ENCODE measurements at regions not wholly inside any gene's neighbourhood (a gene's known extent, or its start where the extent isn't known, plus 50 kb on each side); places are given as distances from the start of the nearest gene placed in this dataset.
A peak's percentile ranks its signal among the peaks of the same experiment; 100 is the strongest.

DNA sequence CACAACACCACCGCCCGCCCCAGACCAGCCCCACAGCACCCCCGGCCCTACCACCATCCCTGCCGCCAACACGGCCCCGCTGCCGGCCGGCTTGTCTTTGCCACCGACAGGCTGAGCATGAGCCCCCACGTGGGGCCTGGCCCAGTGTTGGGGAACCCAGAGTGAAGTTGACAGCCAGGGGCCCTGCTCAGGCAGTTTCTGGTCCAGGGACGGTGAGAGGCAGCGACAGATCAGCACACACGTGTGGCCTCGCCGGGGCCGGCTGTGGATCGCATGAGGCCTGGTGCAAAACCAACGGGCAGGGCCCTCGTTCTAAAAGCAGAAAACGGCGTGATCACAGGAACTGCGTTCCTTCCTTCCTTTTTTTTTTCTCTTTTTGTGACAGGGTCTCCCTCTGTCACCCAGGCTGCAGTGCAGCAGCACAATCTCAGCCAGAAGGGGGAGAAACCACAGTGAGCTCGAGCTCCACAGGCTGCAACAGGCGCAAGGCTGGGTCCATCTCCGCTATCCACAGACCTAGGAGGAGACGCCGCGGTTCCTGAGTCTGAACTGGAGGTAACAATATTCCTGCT is 50.5 kb upstream of the FBRSL1 start:
- DNase-seq, result no peak

- no peak for DNase-seq
Measured at GRCh38 chr12:132438726-132439125, 51.2 kb upstream of the FBRSL1 start.

- no peak for DNase-seq
Measured at GRCh38 chr12:132437943-132438700, 51.8 kb upstream of the FBRSL1 start.

DNA sequence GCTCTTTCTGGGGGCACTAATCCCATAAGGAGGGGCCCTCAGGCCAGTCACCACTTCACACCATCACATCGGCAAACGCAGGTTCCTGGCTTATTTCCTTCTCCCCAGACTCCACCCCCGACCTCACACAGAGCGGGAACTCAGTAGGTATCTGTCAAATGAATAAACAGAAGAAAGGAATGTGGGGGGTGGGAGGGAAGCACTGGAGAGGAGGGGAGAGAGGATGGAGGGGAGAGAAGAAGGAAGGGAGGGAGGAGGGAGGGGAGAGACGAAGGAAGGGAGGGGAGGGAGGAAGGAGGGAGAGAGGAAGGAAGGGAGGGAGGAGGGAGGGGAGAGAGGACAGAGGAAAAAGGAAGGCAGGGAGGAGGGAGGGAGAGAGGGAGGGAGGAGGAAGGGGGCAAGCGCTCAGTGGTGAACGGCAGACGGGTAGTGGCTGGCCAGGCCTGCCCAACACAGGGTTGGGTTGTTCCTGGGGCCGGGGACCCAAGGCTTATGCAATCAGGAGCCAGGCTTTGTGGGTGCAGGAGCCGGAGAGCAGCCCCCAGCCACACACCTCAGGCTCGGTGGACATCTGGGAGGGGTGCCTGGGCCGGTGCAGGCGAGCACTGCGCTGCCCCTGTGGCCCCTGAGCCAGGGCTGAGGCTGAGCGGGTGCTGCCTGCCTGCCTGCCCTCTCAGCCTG is 52.6 kb upstream of the FBRSL1 start:
- no peak for DNase-seq

DNA sequence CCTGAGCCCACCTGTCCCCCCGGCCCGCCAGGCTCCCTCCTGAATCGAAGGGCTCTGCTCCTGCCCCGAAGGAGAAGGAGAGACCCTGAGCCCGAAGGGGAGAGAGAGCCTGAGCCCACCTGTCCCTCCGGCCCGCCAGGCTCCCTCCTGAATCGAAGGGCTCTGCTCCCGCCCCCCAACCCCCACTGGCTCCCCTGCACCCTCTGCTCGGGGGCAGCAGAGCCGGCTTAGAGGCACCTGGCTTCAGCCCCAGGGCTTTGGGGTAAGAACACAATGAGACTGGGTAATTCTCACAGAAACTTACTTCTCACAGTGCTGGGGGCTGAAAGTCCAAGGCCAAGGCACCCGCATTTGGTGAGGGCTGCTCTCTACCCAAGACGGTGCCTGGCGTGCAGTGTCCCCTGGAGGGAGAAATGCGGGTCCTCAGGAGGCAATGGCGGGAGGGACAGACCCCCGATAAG is 53.1 kb upstream of the FBRSL1 start:
- DNase-seq, result no peak

DNA sequence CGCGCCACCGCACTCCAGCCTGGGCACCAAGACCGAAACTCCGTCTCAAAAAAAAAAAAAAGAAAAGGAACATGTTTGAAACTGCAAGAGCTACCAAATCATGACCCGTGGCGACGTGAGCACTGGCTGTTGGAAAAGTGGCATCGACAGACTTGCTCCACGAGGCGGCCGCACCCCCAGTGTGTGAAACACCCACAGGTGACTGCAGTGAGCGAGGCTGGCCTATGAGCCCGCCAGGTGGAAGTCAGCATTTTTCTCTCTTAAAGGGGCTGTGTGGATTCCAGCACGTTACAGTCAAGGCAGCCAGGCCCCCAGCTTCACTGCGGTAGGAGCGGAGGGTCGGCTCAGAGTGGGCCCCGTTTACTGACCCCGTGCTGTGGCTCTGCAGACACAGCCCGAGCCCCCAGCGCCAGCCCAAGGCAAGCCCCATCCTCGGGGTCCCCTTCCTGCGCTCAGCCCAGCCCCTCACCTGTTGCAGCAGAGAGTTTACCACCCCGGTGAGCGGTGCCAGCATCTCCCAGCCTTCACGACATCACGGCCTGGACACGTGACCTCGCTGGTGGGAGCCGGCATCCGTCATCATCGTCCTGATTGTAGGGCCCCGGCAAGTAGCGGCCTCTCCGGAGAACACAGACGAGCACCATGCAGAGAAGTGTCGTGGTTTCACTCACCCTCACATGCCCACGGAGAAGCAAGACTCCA is 54.3 kb upstream of the FBRSL1 start:
- no peak for DNase-seq

GRCh38 chr12:132433641-132434395 is 56.1 kb upstream of the FBRSL1 start:
- DNase-seq, result no peak

- DNase-seq, result no peak
Measured at GRCh38 chr12:132432721-132433577, 57.0 kb upstream of the FBRSL1 start.

- no peak for DNase-seq
Measured at GRCh38 chr12:132432126-132432705, 57.7 kb upstream of the FBRSL1 start.

GRCh38 chr12:132430838-132431774 is 58.8 kb upstream of the FBRSL1 start:
- no peak for DNase-seq

DNA sequence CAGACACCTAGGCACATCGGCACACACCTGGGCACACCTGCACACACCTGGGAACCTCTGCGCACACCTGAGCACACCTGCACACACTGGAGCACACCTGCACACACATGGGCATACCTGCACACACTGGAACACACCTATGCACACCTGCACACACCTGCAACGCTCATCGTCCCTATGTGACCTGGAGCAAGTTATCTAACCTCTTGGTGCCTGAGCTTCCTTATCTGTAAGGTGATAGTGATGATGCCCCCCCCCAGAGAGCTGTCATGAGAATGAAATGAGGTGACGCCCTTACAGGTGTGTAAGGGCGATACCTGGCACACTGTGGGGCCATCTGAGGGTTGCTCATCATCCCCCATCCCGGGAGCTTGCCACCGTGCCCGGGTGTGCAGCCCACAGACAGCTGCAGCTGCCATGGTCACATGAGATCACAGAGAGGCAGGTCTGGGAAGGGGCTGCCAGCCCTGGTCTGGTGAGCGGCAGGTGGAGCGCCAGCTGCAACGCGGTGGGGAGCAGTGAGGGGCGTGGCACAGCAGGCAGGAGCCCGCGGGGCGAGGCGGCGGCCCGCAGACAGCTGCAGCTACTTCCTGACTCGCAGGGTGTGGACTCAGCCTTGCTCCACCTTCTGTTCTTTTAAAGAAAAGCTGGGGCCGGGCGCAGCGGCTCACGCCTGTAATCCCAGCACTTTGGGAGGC is 59.9 kb upstream of the FBRSL1 start:
- DNase-seq, result peak; percentile 99

- DNase-seq, result peak; percentile 97
Measured at GRCh38 chr12:132429602-132429945, 60.4 kb upstream of the FBRSL1 start.

DNA sequence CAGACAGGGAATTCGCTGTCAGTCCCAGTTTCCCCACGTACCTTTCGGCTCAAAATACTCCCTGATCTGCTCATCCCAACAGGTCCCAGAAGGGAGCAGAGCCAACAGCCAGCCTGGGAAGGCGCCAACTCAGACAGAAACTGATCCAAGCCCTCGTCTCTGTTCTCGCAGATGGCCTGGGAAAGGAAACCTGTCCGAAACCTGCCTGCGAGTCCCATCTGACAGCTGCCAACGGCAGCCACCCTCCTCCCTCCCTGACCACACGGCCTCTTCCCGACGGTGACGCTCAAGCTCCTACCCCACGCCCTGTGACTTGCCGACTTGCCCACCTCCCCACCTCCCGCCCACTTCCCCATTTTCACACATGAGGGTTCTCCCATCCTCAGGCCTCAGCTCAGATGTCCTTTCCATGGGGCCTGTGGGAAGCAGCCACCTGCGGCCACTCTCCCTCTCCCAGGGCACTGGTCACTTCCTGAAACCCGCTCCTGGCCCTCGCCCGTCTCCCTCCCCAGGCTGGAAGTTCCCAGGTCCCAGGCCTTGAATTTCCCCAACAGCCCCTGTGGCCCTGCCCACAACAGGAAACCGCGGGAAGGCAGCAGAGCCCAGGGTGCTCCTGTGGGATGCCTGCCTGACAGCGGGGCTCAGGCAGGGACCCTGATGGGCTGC is 60.9 kb upstream of the FBRSL1 start:
- peak; percentile 91 for DNase-seq

GRCh38 chr12:132427999-132428935 is 61.7 kb upstream of the FBRSL1 start:
- peak; percentile 96 for DNase-seq

DNA sequence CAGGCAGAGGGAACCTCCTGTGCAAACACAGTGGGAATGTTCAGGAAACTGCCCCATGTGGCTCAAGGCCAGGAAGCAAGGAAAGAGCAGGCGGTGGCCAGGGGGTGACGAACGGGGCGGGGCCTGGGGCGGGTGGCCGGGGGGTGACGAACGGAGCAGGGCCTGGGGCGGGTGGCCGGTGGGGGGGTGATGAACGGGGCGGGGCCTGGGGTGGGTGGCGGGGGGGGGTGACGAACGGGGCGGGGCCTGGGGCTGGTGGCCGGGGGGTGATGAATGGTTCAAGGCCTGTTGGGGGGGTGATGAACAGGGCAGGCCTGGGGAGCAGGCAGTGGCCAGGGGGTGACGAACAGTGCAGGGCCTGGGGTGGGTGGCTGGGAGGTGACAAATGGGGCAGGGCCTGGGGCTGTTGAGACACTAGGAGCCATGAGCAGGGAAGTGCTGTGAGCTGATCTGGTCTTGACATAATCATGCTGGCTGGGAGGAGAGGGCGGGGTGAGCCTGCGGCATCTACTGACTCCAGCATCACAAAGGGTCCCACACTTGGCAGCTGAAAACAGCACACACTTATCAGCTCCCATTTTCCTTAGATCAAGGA is 62.7 kb upstream of the FBRSL1 start:
- DNase-seq, result peak; percentile 63

- peak; percentile 75 for DNase-seq
Measured at GRCh38 chr12:132426349-132427173, 63.4 kb upstream of the FBRSL1 start.
